GM12878 (cell line): ENCODE measurements at regions not wholly inside any gene's neighbourhood (a gene's known extent, or its start where the extent isn't known, plus 50 kb on each side); places are given as distances from the start of the nearest gene placed in this dataset.

ENCODE experiments used
- ATAC-seq: fragments of 200-7000 bp; cut with Tn5 transposase; 3 replicates; pipeline ENCODE4 v1.9.1; 2020; ENCODE audit warnings: mild to moderate bottlenecking, moderate library complexity
- BruUV-seq: library from RNA; stranded (reverse); fragments of 400-500 nt; replicated peaks from 2 replicates; lab custom pipeline; 2021; lab: Mats Ljungman, UMichigan
- CTCF ChIA-PET: fragments of 300-600 bp; sonication (Branson Sonifier 250); formaldehyde crosslinking; extraction: SDS; loops from one replicate; lab custom pipeline; 2021; ENCODE audit warnings: inconsistent platforms; lab: Yijun Ruan, JAX
- POLR2A ChIA-PET: fragments of 350-600 bp; formaldehyde crosslinking; extraction: SDS; loops from one replicate; lab custom pipeline; 2021; ENCODE audit warnings: inconsistent platforms; lab: Charles Lee
- RAD21 ChIA-PET: fragments of 300-600 bp; sonication (Branson Sonifier 250); formaldehyde crosslinking; loops from one replicate; lab custom pipeline; 2023; ENCODE audit warnings: antibody characterized with exemption; ENCODE audit not compliant: unreplicated experiment; lab: Charles Lee
- SMC1A ChIA-PET: fragments of 300-600 bp; sonication (Branson Sonifier 250); formaldehyde crosslinking; loops from one replicate; lab custom pipeline; 2023; ENCODE audit not compliant: unreplicated experiment, uncharacterized antibody; lab: Charles Lee
- DNase-seq: peaks from one replicate; pipeline ENCODE4 v3.0.0-alpha.2; 2011; ENCODE audit warnings: low read depth, low spot score
- FAIRE-seq: peaks from 3 replicates; lab custom pipeline; 2011; peaks lifted over from hg19 to GRCh38; lab: Jason Lieb, UNC
- H2AFZ ChIP-seq: 2 replicates; pipeline ENCODE4 v1.6.0; 2011; ENCODE audit warnings: low read depth, low read length, control low read depth; ENCODE audit not compliant: control insufficient read depth
- H3K27ac ChIP-seq: 2 replicates; pipeline ENCODE4 v1.5.1; 2011; ENCODE audit warnings: control low read depth; ENCODE audit not compliant: control insufficient read depth, insufficient read depth
- H3K27me3 ChIP-seq, 2 experiments: replicated peaks in 1 of 2; 2 replicates each; pipeline versions ENCODE4 v1.6.0 to v1.6.1; 2011; ENCODE audit warnings: low read length in 1 of 2; ENCODE audit not compliant: control insufficient read depth in 2 of 2, insufficient read depth in 2 of 2
- H3K36me3 ChIP-seq, 2 experiments: 2 replicates each; pipeline ENCODE4 v1.5.1; 2011; ENCODE audit warnings: low read length in 1 of 2; ENCODE audit not compliant: control insufficient read depth in 2 of 2, insufficient read depth in 2 of 2
- H3K4me1 ChIP-seq: 2 replicates; pipeline ENCODE4 v1.6.1; 2011; ENCODE audit warnings: mild to moderate bottlenecking, low read length, moderate library complexity, mixed read lengths; ENCODE audit not compliant: control insufficient read depth, insufficient read depth
- H3K4me2 ChIP-seq: 2 replicates; pipeline ENCODE4 v1.6.0; 2011; ENCODE audit warnings: control low read depth; ENCODE audit not compliant: control insufficient read depth, insufficient read depth
- H3K4me3 ChIP-seq: fragments of 200-600 bp; sonication (generic); 2 replicates; pipeline ENCODE4 v1.5.1; 2016
- H3K79me2 ChIP-seq: 2 replicates; pipeline ENCODE4 v1.6.0; 2011; ENCODE audit warnings: low read length; ENCODE audit not compliant: control insufficient read depth, insufficient read depth
- H3K9ac ChIP-seq: 2 replicates; pipeline ENCODE4 v1.8.0; 2011; ENCODE audit warnings: low read length, control low read depth, mixed read lengths; ENCODE audit not compliant: control insufficient read depth, insufficient read depth
- H3K9me3 ChIP-seq: replicated peaks from 3 replicates; pipeline ENCODE4 v1.5.1; 2011; ENCODE audit warnings: mild to moderate bottlenecking, low read length; ENCODE audit not compliant: control insufficient read depth, insufficient read depth
- H4K20me1 ChIP-seq: 2 replicates; pipeline ENCODE4 v1.6.0; 2011; ENCODE audit not compliant: control insufficient read depth, insufficient read depth
- BMI1 ChIP-seq: fragments of 450-650 bp; IDR thresholded peaks from 2 replicates; pipeline ENCODE4 v1.6.1; 2016; ENCODE audit warnings: mild to moderate bottlenecking, moderate library complexity, borderline replicate concordance
- CEBPB ChIP-seq, 2 experiments: fragments of 150-350 bp in 1 of 2; IDR thresholded peaks; 2 replicates each; pipeline ENCODE4 v1.6.1; 2012 to 2014; ENCODE audit warnings: low read depth in 2 of 2, low read length in 2 of 2, borderline replicate concordance in 1 of 2, inconsistent platforms in 1 of 2
- E2F8 ChIP-seq: fragments of 450-650 bp; IDR thresholded peaks from 2 replicates; pipeline ENCODE4 v1.6.1; 2018; ENCODE audit warnings: mild to moderate bottlenecking, low read depth, moderate library complexity; ENCODE audit not compliant: partially characterized antibody
- FOXM1 ChIP-seq: IDR thresholded peaks from 2 replicates; pipeline ENCODE4 v1.6.1; 2012; ENCODE audit warnings: low read depth, mild to moderate bottlenecking, inconsistent platforms, low read length, moderate library complexity
- GATAD2B ChIP-seq: fragments of 450-650 bp; conservative IDR thresholded peaks from 2 replicates; pipeline ENCODE4 v1.6.1; 2017; ENCODE audit warnings: low read depth, mild to moderate bottlenecking, moderate library complexity
- JUNB ChIP-seq: IDR thresholded peaks from 2 replicates; pipeline ENCODE4 v1.6.1; 2016; ENCODE audit warnings: antibody characterized with exemption, mild to moderate bottlenecking
- MTA2 ChIP-seq: fragments of 450-650 bp; IDR thresholded peaks from 2 replicates; pipeline ENCODE4 v1.6.1; 2016; ENCODE audit warnings: low read depth, mild to moderate bottlenecking, moderate library complexity
- POLR2A ChIP-seq: IDR thresholded peaks from 2 replicates; pipeline ENCODE4 v1.6.1; 2011; ENCODE audit warnings: low read depth, mild to moderate bottlenecking, low read length
- RB1 ChIP-seq: fragments of 450-650 bp; formaldehyde crosslinking; IDR thresholded peaks from 2 replicates; pipeline ENCODE4 v1.6.1; 2017; ENCODE audit warnings: mild to moderate bottlenecking, borderline replicate concordance
- SMARCA5 ChIP-seq: fragments of 450-650 bp; IDR thresholded peaks from 2 replicates; pipeline ENCODE4 v1.6.1; 2017; ENCODE audit warnings: mild to moderate bottlenecking
- STAT3 ChIP-seq: IDR thresholded peaks from 2 replicates; pipeline ENCODE4 v1.6.1; 2011; ENCODE audit warnings: low read depth, low read length, improper control_type of control experiment
- WRNIP1 ChIP-seq: IDR thresholded peaks from 2 replicates; pipeline ENCODE4 v1.6.1; 2011; ENCODE audit warnings: low read depth, low read length, improper control_type of control experiment, borderline replicate concordance
- ZBED1 ChIP-seq: IDR thresholded peaks from 2 replicates; pipeline ENCODE4 v1.6.1; 2016; ENCODE audit warnings: borderline replicate concordance
- ZNF384 ChIP-seq: IDR thresholded peaks from 2 replicates; pipeline ENCODE4 v1.6.1; 2012; ENCODE audit warnings: low read depth, mild to moderate bottlenecking, low read length, improper control_type of control experiment, borderline replicate concordance
- WGBS: methylation state at CpG from one replicate; pipeline ENCODE4 v1.1.6; 2016; ENCODE audit warnings: low lambda C conversion rate; ENCODE audit not compliant: insufficient replicate concordance, insufficient coverage; ENCODE audit errors: missing lambda C conversion rate; 5-methylcytosine and 5-hydroxymethylcytosine counted together
- in situ Hi-C: fragments of 300-500 bp; cut with MboI; formaldehyde crosslinking; loops from 9 replicates; pipeline ENCODE4 v1.14.3; 2018; ENCODE audit warnings: mixed read lengths
- intact Hi-C: fragments of 100-400 bp; cut with micrococcal nuclease; formaldehyde crosslinking; loops from one replicate; pipeline ENCODE4 v1.14.2; 2022; ENCODE audit not compliant: unreplicated experiment
- TF ChIP-seq, protein P1 (sequence below): fragments of 450-650 bp; IDR thresholded peaks from 2 replicates; pipeline ENCODE4 v1.6.1; 2014; ENCODE audit warnings: mild to moderate bottlenecking

DNA sequence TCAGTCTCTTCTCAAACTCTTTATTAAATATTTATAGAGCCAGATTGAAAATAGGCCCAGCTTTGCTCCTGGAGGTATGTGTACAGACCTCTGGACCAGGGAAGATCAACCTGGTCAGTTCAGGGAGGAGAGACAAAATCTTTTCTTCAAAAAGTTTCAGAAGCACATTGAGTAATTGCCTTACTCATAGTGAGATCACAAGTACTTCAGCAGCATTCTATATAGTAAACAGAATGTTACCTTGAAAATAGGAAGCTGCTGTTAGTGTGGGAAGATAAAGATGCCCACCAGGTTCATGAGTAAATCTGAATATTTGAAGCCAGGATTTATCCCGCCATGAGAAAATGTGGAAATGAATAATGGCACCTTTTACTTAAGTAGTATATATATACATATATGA is 665.9 kb upstream of the CITED2 start:
- ChIA-PET POLR2A (no interaction called here), RAD21 (interaction anchor here (0.9 kb wide), 1 partner anchor 670 kb away, joined by 3 read pairs; no protein-coding TSS in a partner anchor), SMC1A (interaction anchor here (0.6 to 1.3 kb wide), 4 partner anchors 9 to 153 kb away, joined by 3 read pairs; no protein-coding TSS in a partner anchor), CTCF (interaction anchor here (1.5 kb wide), 1 partner anchor 11 kb away, joined by 5 read pairs; no protein-coding TSS in a partner anchor)
- 4% methylated on average over 1 of the region's 1 CpG for WGBS
- no peak overlapping the region for H3K27ac ChIP-seq
- H3K27me3 ChIP-seq = no peaks in the 10 kb centered on the region
- H3K36me3 ChIP-seq = no peaks in the 10 kb centered on the region
- no peaks in the 10 kb centered on the region for H3K79me2 ChIP-seq
- FAIRE-seq (no peak), DNase-seq (no peak), ATAC-seq (peak; percentile 69)
- intact Hi-C loops = no loop called here
- no peak overlapping the region for H2AFZ ChIP-seq
- in situ Hi-C loops = no loop called here
- no peak overlapping the region for H3K9ac ChIP-seq
- H3K4me2 ChIP-seq = no peak overlapping the region
- TF ChIP-seq JUNB (peak; percentile 45; the same call in 1 of the 2 replicates), SMARCA5 (no peak), FOXM1 (no peak)
- no peaks in the 10 kb centered on the region for H3K9me3 ChIP-seq
- no peak overlapping the region for H3K4me3 ChIP-seq
- no peaks in the 10 kb centered on the region for H4K20me1 ChIP-seq
- H3K4me1 ChIP-seq = no peaks in the 10 kb centered on the region
- no TSS peak for BruUV-seq

DNA sequence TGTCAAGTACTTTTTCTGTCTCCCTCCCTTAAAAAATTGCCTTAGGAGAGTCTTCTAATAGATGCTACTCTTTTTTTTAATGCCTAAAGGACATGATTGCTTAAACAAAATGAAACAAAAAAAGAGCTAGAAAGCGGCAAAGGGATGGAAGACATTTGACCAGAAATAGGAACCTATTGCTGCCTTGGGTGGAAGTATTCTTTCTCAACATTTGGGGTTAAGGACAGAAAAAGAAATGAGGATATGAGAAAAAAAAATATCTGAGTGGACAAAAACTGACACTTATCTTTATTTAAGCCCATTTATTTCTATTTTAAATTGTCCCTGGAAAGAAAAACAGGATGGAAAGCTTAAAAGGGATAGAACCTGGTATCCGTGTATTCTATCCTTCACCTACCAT is 664.9 kb upstream of the CITED2 start:
- no peak for DNase-seq
- no peak overlapping the region for H3K4me2 ChIP-seq
- no peaks in the 10 kb centered on the region for H3K27me3 ChIP-seq
- TF ChIP-seq CEBPB (IDR thresholded peaks at IDR 0.05; ENCODE audit: borderline replicate concordance in 1 of 2, low read depth in 2 of 2, low read length in 2 of 2) (no peak), E2F8 (no peak), MTA2 (no peak), STAT3 (no peak), WRNIP1 (no peak), POLR2A (no peak), GATAD2B (no peak), RB1 (no peak), ZBED1 (no peak), BMI1 (no peak), ZNF384 (no peak)
- TF ChIP-seq, protein P1, sequence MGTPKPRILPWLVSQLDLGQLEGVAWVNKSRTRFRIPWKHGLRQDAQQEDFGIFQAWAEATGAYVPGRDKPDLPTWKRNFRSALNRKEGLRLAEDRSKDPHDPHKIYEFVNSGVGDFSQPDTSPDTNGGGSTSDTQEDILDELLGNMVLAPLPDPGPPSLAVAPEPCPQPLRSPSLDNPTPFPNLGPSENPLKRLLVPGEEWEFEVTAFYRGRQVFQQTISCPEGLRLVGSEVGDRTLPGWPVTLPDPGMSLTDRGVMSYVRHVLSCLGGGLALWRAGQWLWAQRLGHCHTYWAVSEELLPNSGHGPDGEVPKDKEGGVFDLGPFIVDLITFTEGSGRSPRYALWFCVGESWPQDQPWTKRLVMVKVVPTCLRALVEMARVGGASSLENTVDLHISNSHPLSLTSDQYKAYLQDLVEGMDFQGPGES = no peak
- ChIA-PET CTCF (interaction anchor here (1.5 kb wide), 1 partner anchor 12 kb away, joined by 5 read pairs; no protein-coding TSS in a partner anchor), SMC1A (interaction anchor here (1.1 to 1.3 kb wide), 2 partner anchors 10 to 13 kb away, joined by 3 read pairs; no protein-coding TSS in a partner anchor), POLR2A (interaction anchor here (0.8 kb wide), 1 partner anchor 885 kb away, joined by 3 read pairs; no protein-coding TSS in a partner anchor), RAD21 (interaction anchor here (1.4 to 1.6 kb wide), 2 partner anchors 10 to 21 kb away, joined by 3 read pairs; no protein-coding TSS in a partner anchor)
- H3K9me3 ChIP-seq = no peaks in the 10 kb centered on the region
- H3K4me3 ChIP-seq = no peak overlapping the region
- no peaks in the 10 kb centered on the region for H3K4me1 ChIP-seq
- FAIRE-seq = no peak
- intact Hi-C loops (no loop called here), in situ Hi-C loops (no loop called here)
- no peak overlapping the region for H2AFZ ChIP-seq
- no TSS peak for BruUV-seq
- no peak overlapping the region for H3K9ac ChIP-seq
- no peaks in the 10 kb centered on the region for H3K36me3 ChIP-seq
- no peaks in the 10 kb centered on the region for H4K20me1 ChIP-seq
- WGBS = 10% methylated on average over 2 of the region's 2 CpGs
- no peaks in the 10 kb centered on the region for H3K79me2 ChIP-seq
- H3K27ac ChIP-seq = no peak overlapping the region
- ATAC-seq = no peak
